ENCODE measurements at regions not wholly inside any gene's neighbourhood (a gene's known extent, or its start where the extent isn't known, plus 50 kb on each side); places are given as distances from the start of the nearest gene placed in this dataset.

DNA sequence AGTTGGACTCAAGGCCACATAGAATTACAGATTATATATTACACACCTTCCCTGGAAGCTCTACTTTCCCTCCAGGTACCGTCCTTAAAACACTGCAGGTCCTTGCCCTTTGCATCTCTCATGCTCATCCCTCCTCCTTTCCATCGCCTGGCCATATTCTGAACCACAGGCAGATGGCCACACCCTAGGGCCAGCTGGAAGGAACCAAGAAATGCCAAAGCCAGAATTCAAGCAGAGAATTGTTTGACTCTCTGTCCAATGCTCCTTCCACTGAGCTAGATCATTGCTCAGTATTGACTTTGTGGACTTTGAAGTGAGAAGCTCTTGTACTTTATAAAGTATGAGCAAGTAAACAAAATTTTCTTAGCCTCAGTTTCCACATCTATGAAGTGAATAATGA lies 170.3 kb upstream of the SLC24A5 start:
- TF ChIP-seq CTCF (IDR thresholded peaks at IDR 0.05; ENCODE audit: insufficient read depth, low read depth, low read length) (no peak), EZH2 (IDR thresholded peaks at IDR 0.05; ENCODE audit: insufficient read depth, low read length) (no peak)
